GM23338 (cell line): ENCODE measurements at regions not wholly inside any gene's neighbourhood (a gene's known extent, or its start where the extent isn't known, plus 50 kb on each side); places are given as distances from the start of the nearest gene placed in this dataset.

ENCODE experiments used
- ATAC-seq: fragments of 200-7000 bp; cut with Tn5 transposase; 3 replicates; pipeline ENCODE4 v1.9.1; 2020
- DNase-seq: peaks from one replicate; pipeline ENCODE4 v3.0.0-alpha.2; 2015; ENCODE audit warnings: low spot score
- H2AFZ ChIP-seq: fragments of 200-600 bp; sonication (generic); 2 replicates; pipeline ENCODE4 v1.8.0; 2016; ENCODE audit warnings: antibody characterized with exemption, mild to moderate bottlenecking, moderate library complexity
- H3F3A ChIP-seq: fragments of 200-600 bp; sonication (generic); replicated peaks from 2 replicates; pipeline ENCODE4 v1.8.0; 2017; ENCODE audit warnings: antibody characterized with exemption, mixed run types, low read depth
- H3K27ac ChIP-seq: fragments of 200-600 bp; sonication (generic); 2 replicates; pipeline ENCODE4 v1.6.1; 2016; ENCODE audit warnings: low read depth
- H3K27me3 ChIP-seq: fragments of 200-600 bp; sonication (generic); 2 replicates; pipeline ENCODE4 v1.8.0; 2016; ENCODE audit warnings: mild to moderate bottlenecking, mixed run types, moderate library complexity; ENCODE audit not compliant: insufficient read depth
- H3K36me3 ChIP-seq: fragments of 200-600 bp; sonication (generic); 2 replicates; pipeline ENCODE4 v1.8.0; 2016; ENCODE audit warnings: mild to moderate bottlenecking; ENCODE audit not compliant: insufficient read depth
- H3K4me1 ChIP-seq: fragments of 200-600 bp; sonication (generic); 2 replicates; pipeline ENCODE4 v1.8.0; 2016; ENCODE audit warnings: mild to moderate bottlenecking, moderate library complexity; ENCODE audit not compliant: insufficient read depth
- H3K4me2 ChIP-seq: fragments of 200-600 bp; sonication (generic); 2 replicates; pipeline ENCODE4 v1.7.1; 2017; ENCODE audit warnings: mixed run types
- H3K4me3 ChIP-seq: fragments of 200-600 bp; sonication (generic); 2 replicates; pipeline ENCODE4 v1.6.1; 2016; ENCODE audit warnings: mixed run types
- H3K79me2 ChIP-seq: fragments of 200-600 bp; sonication (generic); replicated peaks from 2 replicates; pipeline ENCODE4 v1.8.0; 2017; ENCODE audit warnings: mild to moderate bottlenecking; ENCODE audit not compliant: insufficient read depth
- H3K9me2 ChIP-seq: fragments of 200-600 bp; sonication (generic); 2 replicates; pipeline ENCODE4 v1.8.0; 2017; ENCODE audit not compliant: insufficient read depth
- H4K20me1 ChIP-seq: fragments of 200-600 bp; sonication (generic); replicated peaks from 2 replicates; pipeline ENCODE4 v1.8.0; 2017; ENCODE audit warnings: mild to moderate bottlenecking; ENCODE audit not compliant: insufficient read depth
- H3K27ac Mint-ChIP-seq: 2 replicates; pipeline ENCODE4 v1.8.0; 2020; ENCODE audit warnings: inconsistent platforms, mild to moderate bottlenecking, moderate library complexity, mixed read lengths
- H3K27me3 Mint-ChIP-seq: 3 replicates; pipeline ENCODE4 v1.8.0; 2022; ENCODE audit warnings: low read depth, mild to moderate bottlenecking, moderate library complexity, mixed read lengths, inconsistent platforms; ENCODE audit not compliant: insufficient read depth, poor library complexity
- H3K36me3 Mint-ChIP-seq: 3 replicates; pipeline ENCODE4 v1.8.0; 2021; ENCODE audit warnings: low read depth, mild to moderate bottlenecking, inconsistent platforms, moderate library complexity, mixed read lengths
- H3K4me1 Mint-ChIP-seq: 3 replicates; pipeline ENCODE4 v1.8.0; 2020; ENCODE audit warnings: mild to moderate bottlenecking, inconsistent platforms, mixed read lengths
- H3K4me3 Mint-ChIP-seq: 3 replicates; pipeline ENCODE4 v1.8.0; 2021; ENCODE audit warnings: moderate library complexity, mild to moderate bottlenecking, inconsistent platforms, mixed read lengths
- H3K9me3 Mint-ChIP-seq: 3 replicates; pipeline ENCODE4 v1.8.0; 2020; ENCODE audit warnings: moderate library complexity, mild to moderate bottlenecking, inconsistent platforms, mixed read lengths
- CTCF ChIP-seq, 2 experiments: fragments of 200-600 bp in 1 of 2; sonication (generic) in 1 of 2; conservative IDR thresholded peaks; 2 replicates each; pipeline versions ENCODE4 v1.5.1 to v1.6.1; 2016 to 2017; ENCODE audit warnings: antibody characterized with exemption in 2 of 2, low read depth in 2 of 2, mild to moderate bottlenecking in 2 of 2, moderate library complexity in 1 of 2
- EZH2 ChIP-seq: fragments of 200-600 bp; sonication (generic); IDR thresholded peaks from one replicate; pipeline ENCODE4 v1.8.0; 2017; ENCODE audit warnings: antibody characterized with exemption, mild to moderate bottlenecking, low read depth; ENCODE audit not compliant: unreplicated experiment
- JUNB ChIP-seq: IDR thresholded peaks from one replicate; pipeline ENCODE4 v1.6.1; 2016; ENCODE audit warnings: antibody characterized with exemption; ENCODE audit not compliant: unreplicated experiment
- POLR2AphosphoS5 ChIP-seq: IDR thresholded peaks from 2 replicates; pipeline ENCODE4 v1.6.1; 2016; ENCODE audit warnings: antibody characterized with exemption, low read depth
- ZNF331 ChIP-seq: fragments of 250-450 bp; sonication (Bioruptor Pico); IDR thresholded peaks from 2 replicates; pipeline ENCODE4 v1.5.0; 2020; ENCODE audit warnings: low read depth, mild to moderate bottlenecking, moderate library complexity
- ZNF462 ChIP-seq: fragments of 250-450 bp; sonication (Bioruptor Pico); IDR thresholded peaks from 2 replicates; pipeline ENCODE4 v1.5.0; 2020; ENCODE audit warnings: mild to moderate bottlenecking, moderate library complexity
- TF ChIP-seq, protein P1 (sequence below): IDR thresholded peaks from 2 replicates; pipeline ENCODE4 v1.6.1; 2016; ENCODE audit warnings: antibody characterized with exemption
- TF ChIP-seq, protein P2 (sequence below): IDR thresholded peaks from one replicate; pipeline ENCODE4 v1.6.1; 2018; ENCODE audit warnings: antibody characterized with exemption; ENCODE audit not compliant: unreplicated experiment

DNA sequence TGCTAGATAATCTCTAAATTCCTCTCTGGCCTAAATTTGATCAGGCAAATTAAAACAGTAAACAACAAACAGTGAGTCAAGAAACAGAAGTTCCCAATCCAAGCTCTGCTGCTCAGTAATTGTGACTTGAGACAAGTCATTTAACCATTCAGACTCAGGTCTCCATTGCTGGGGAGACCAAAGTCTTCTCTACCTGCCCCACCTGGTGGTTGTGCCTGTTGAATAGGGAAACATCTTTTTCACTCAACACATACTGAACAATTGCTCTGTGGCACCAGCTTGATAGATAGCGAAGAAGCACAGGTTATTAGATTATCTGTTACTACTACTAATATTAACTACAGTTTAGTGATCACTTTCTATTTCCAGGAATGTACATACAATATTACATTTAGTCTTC, 112.1 kb upstream of the EOLA2 start:
- no peaks in the 10 kb centered on the region for H3K36me3 ChIP-seq
- H3K27me3 ChIP-seq, result no peaks in the 10 kb centered on the region
- no peak overlapping the region for H3K27ac ChIP-seq
- no peaks in the 10 kb centered on the region for H3K79me2 ChIP-seq
- H3K9me2 ChIP-seq, result no peaks in the 10 kb centered on the region
- DNase-seq (peak; percentile 4), ATAC-seq (no peak)
- Mint-ChIP-seq H3K27ac (no peak overlapping the region), H3K4me1 (no peaks in the 10 kb centered on the region), H3K36me3 (no peaks in the 10 kb centered on the region), H3K27me3 (no peaks in the 10 kb centered on the region), H3K9me3 (no peaks in the 10 kb centered on the region), H3K4me3 (no peak overlapping the region)
- H3K4me3 ChIP-seq, result no peak overlapping the region
- H4K20me1 ChIP-seq, result no peaks in the 10 kb centered on the region
- TF ChIP-seq EZH2 (no peak), ZNF331 (CRISPR knock-in tag) (no peak), POLR2AphosphoS5 (no peak), ZNF462 (CRISPR knock-in tag) (no peak), JUNB (no peak), CTCF (conservative IDR thresholded peaks at IDR 0.05; ENCODE audit: low read depth in 2 of 2) (peak; percentile 9 to 50; a peak in 2 of 4 replicates)
- TF ChIP-seq, protein P1, sequence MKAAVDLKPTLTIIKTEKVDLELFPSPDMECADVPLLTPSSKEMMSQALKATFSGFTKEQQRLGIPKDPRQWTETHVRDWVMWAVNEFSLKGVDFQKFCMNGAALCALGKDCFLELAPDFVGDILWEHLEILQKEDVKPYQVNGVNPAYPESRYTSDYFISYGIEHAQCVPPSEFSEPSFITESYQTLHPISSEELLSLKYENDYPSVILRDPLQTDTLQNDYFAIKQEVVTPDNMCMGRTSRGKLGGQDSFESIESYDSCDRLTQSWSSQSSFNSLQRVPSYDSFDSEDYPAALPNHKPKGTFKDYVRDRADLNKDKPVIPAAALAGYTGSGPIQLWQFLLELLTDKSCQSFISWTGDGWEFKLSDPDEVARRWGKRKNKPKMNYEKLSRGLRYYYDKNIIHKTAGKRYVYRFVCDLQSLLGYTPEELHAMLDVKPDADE, result no peak
- TF ChIP-seq, protein P2, sequence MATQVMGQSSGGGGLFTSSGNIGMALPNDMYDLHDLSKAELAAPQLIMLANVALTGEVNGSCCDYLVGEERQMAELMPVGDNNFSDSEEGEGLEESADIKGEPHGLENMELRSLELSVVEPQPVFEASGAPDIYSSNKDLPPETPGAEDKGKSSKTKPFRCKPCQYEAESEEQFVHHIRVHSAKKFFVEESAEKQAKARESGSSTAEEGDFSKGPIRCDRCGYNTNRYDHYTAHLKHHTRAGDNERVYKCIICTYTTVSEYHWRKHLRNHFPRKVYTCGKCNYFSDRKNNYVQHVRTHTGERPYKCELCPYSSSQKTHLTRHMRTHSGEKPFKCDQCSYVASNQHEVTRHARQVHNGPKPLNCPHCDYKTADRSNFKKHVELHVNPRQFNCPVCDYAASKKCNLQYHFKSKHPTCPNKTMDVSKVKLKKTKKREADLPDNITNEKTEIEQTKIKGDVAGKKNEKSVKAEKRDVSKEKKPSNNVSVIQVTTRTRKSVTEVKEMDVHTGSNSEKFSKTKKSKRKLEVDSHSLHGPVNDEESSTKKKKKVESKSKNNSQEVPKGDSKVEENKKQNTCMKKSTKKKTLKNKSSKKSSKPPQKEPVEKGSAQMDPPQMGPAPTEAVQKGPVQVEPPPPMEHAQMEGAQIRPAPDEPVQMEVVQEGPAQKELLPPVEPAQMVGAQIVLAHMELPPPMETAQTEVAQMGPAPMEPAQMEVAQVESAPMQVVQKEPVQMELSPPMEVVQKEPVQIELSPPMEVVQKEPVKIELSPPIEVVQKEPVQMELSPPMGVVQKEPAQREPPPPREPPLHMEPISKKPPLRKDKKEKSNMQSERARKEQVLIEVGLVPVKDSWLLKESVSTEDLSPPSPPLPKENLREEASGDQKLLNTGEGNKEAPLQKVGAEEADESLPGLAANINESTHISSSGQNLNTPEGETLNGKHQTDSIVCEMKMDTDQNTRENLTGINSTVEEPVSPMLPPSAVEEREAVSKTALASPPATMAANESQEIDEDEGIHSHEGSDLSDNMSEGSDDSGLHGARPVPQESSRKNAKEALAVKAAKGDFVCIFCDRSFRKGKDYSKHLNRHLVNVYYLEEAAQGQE, result no peak
- H2AFZ ChIP-seq, result no peak overlapping the region
- no peaks in the 10 kb centered on the region for H3F3A ChIP-seq
- H3K4me2 ChIP-seq, result no peak overlapping the region
- H3K4me1 ChIP-seq, result no peaks in the 10 kb centered on the region; the same call in 1 of the 2 replicates
